ENCODE measurements at regions not wholly inside any gene's neighbourhood (a gene's known extent, or its start where the extent isn't known, plus 50 kb on each side); places are given as distances from the start of the nearest gene placed in this dataset.
"Not testable (repeated sequence)": the region's sequence is repeated elsewhere in the genome, so short reads cannot be mapped to it uniquely, and the experiment has no call there.

DNA sequence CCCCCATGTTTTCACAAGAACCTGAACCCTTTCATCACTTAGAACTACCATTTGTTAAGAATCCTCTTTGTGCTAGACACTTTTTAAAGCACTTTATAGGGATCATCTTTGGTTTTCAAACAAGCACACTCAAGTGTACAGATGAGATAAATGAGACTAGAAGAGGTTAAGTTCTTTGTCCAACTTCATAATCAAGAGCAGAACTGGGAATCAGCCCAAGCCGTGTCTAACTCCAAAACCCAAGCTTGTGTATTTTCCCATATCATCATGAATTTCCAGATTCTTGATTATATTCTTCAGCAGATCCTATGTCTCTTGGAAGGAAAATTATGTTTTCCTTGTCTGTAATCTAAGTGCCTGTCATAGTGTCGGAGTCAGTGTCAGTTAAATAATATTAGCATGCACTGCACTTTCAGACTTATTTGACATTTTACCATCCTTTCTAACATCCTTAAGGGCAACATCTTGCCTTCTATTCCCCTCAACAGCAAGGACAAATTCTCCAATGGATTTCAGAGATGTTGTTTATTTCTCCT, 123.0 kb upstream of the SETBP1 start:
- Histone ChIP-seq H3K27ac (ENCODE audit: low read depth, low read length) (no peak overlapping the region), H3K4me1 (ENCODE audit: control insufficient read depth, insufficient read depth, low read length, unreplicated experiment) (no peaks in the 10 kb centered on the region)

DNA sequence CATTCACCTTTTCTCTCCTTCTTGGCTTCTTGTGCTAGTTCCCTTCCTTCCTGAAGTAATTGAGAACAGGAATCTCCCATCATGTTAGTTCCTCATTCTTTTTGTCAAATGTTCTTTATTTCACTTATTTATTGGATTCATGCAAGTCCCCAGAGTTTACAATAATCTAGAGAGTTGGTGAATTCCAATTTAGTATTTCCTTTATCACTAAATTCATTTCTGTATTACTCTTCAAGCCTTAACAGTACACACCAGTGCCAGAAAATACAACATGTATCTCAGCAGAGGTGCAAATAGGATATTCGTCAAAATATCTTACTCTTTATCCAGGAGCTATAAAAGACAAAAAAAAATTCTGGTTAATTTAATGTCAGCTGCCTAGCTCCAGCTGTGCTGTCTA, 121.9 kb upstream of the SETBP1 start:
- Histone ChIP-seq H3K27me3 (ENCODE audit: insufficient read depth, low read length) (no peaks in the 10 kb centered on the region), H3K4me3 (ENCODE audit: low read depth, low read length) (no peak overlapping the region), H3K79me2 (ENCODE audit: control insufficient read depth, insufficient read depth, low read length, unreplicated experiment) (no peaks in the 10 kb centered on the region)

More for the DNA sequence above, 123.0 kb upstream of the SETBP1 start:
- H2AFZ ChIP-seq (ENCODE audit: low read length, unreplicated experiment), result no peak overlapping the region
- H3K27me3 ChIP-seq (ENCODE audit: insufficient read depth, low read length), result no peaks in the 10 kb centered on the region
- no peaks in the 10 kb centered on the region for H3K79me2 ChIP-seq (ENCODE audit: control insufficient read depth, insufficient read depth, low read length, unreplicated experiment)
- no peaks in the 10 kb centered on the region for H3K36me3 ChIP-seq (ENCODE audit: insufficient read depth, low read length)
- no peak overlapping the region for H3K4me3 ChIP-seq (ENCODE audit: low read depth, low read length)

DNA sequence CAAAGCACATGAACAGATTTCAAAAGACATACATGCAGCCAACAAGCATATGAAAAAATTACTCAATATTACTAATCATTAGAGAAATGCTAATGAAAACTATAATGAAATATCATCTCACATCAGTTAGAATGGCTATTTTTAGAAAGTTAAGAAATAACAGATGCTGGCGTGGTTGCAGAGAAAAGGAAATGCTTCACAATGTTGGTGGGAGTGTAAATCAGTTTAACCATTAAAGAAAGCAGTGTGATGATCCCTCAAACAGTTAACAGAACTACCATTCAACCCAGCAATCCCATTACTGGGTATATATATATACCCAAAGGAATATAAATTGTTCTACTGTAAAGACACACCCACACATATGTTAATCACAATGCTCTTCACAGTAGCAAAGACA, 117.7 kb upstream of the SETBP1 start:
- Histone ChIP-seq H3K79me2 (ENCODE audit: control insufficient read depth, insufficient read depth, low read length, unreplicated experiment) (no peaks in the 10 kb centered on the region), H3K4me3 (ENCODE audit: low read depth, low read length) (no peak overlapping the region), H3K27ac (ENCODE audit: low read depth, low read length) (no peak overlapping the region), H3K36me3 (ENCODE audit: insufficient read depth, low read length) (no peaks in the 10 kb centered on the region), H3K4me1 (ENCODE audit: control insufficient read depth, insufficient read depth, low read length, unreplicated experiment) (no peaks in the 10 kb centered on the region), H2AFZ (ENCODE audit: low read length, unreplicated experiment) (no peak overlapping the region), H3K27me3 (ENCODE audit: insufficient read depth, low read length) (no peaks in the 10 kb centered on the region)

More for the DNA sequence above, 121.9 kb upstream of the SETBP1 start:
- Histone ChIP-seq H3K27ac (ENCODE audit: low read depth, low read length) (no peak overlapping the region), H3K36me3 (ENCODE audit: insufficient read depth, low read length) (no peaks in the 10 kb centered on the region), H3K4me1 (ENCODE audit: control insufficient read depth, insufficient read depth, low read length, unreplicated experiment) (no peaks in the 10 kb centered on the region), H2AFZ (ENCODE audit: low read length, unreplicated experiment) (no peak overlapping the region)

DNA sequence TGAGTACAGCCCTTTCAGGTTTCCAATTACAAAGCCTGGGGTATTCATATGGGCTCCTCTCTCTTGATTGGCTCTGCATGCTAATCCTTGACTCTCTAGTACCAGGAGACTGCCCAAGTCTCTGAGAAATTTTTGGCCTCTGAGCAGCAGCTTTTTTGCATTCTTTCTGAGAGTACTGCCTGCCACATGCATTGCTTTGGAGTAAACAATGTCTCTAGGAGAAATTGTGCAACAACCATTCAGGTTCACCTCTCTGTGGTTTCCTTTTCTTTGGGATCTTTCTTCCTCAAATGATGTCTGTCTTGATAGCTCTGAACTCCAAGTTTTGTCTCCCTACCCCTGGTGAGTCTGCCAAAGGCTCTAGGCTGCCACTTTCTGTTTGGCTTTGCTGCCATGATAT, 115.8 kb upstream of the SETBP1 start:
- no peak overlapping the region for H3K27ac ChIP-seq (ENCODE audit: low read depth, low read length)
- H3K4me1 ChIP-seq (ENCODE audit: control insufficient read depth, insufficient read depth, low read length, unreplicated experiment), result no peaks in the 10 kb centered on the region
- H3K36me3 ChIP-seq (ENCODE audit: insufficient read depth, low read length), result no peaks in the 10 kb centered on the region
- H3K79me2 ChIP-seq (ENCODE audit: control insufficient read depth, insufficient read depth, low read length, unreplicated experiment), result no peaks in the 10 kb centered on the region
- H2AFZ ChIP-seq (ENCODE audit: low read length, unreplicated experiment), result no peak overlapping the region
- no peak overlapping the region for H3K4me3 ChIP-seq (ENCODE audit: low read depth, low read length)
- no peaks in the 10 kb centered on the region for H3K27me3 ChIP-seq (ENCODE audit: insufficient read depth, low read length)

DNA sequence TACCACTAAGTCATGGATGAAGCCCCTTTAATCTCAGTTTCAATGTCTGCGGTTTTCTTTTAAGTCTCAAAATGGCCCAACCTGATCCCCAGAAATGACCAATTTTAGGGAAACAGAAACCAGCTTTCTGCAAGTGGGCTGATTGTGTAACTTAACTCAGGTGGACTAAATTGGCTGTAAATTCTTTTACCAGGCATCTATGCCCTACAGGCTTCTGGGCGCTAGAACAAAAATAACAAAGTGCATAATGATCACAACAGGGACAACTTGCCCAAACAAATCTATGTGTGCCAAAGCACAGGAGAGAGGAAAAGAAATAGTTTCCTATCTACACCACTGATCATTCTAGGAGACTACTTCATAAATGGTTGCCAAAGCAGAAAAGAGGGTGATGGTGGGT, 112.3 kb upstream of the SETBP1 start:
- Histone ChIP-seq H3K4me1 (ENCODE audit: control insufficient read depth, insufficient read depth, low read length, unreplicated experiment) (no peaks in the 10 kb centered on the region), H2AFZ (ENCODE audit: low read length, unreplicated experiment) (no peak overlapping the region), H3K4me3 (ENCODE audit: low read depth, low read length) (no peak overlapping the region), H3K27ac (ENCODE audit: low read depth, low read length) (no peak overlapping the region), H3K27me3 (ENCODE audit: insufficient read depth, low read length) (no peaks in the 10 kb centered on the region), H3K36me3 (ENCODE audit: insufficient read depth, low read length) (no peaks in the 10 kb centered on the region), H3K79me2 (ENCODE audit: control insufficient read depth, insufficient read depth, low read length, unreplicated experiment) (no peaks in the 10 kb centered on the region)

DNA sequence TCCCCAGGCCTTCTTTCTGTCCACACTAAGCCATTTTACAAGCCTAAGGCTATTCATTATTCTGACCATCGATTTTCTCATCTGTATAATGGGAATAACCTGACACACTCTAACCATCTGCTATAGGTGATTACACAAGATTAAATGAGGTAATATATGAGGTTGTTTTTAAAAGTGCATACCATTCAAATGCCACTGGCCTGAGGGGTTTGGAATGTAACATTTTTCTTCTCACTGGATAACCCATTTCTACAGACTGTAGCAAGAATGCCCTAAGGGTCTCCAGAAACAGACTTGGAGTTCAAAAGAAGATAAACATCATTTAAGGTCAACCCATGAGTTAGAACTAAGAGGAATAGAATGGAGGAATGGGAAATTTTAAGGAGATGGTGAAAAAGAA, 111.7 kb upstream of the SETBP1 start:
- H3K4me3 ChIP-seq (ENCODE audit: low read depth, low read length), result no peak overlapping the region
- no peak overlapping the region for H3K27ac ChIP-seq (ENCODE audit: low read depth, low read length)
- H3K27me3 ChIP-seq (ENCODE audit: insufficient read depth, low read length), result no peaks in the 10 kb centered on the region
- H2AFZ ChIP-seq (ENCODE audit: low read length, unreplicated experiment), result no peak overlapping the region
- no peaks in the 10 kb centered on the region for H3K79me2 ChIP-seq (ENCODE audit: control insufficient read depth, insufficient read depth, low read length, unreplicated experiment)
- no peaks in the 10 kb centered on the region for H3K36me3 ChIP-seq (ENCODE audit: insufficient read depth, low read length)
- no peaks in the 10 kb centered on the region for H3K4me1 ChIP-seq (ENCODE audit: control insufficient read depth, insufficient read depth, low read length, unreplicated experiment)

DNA sequence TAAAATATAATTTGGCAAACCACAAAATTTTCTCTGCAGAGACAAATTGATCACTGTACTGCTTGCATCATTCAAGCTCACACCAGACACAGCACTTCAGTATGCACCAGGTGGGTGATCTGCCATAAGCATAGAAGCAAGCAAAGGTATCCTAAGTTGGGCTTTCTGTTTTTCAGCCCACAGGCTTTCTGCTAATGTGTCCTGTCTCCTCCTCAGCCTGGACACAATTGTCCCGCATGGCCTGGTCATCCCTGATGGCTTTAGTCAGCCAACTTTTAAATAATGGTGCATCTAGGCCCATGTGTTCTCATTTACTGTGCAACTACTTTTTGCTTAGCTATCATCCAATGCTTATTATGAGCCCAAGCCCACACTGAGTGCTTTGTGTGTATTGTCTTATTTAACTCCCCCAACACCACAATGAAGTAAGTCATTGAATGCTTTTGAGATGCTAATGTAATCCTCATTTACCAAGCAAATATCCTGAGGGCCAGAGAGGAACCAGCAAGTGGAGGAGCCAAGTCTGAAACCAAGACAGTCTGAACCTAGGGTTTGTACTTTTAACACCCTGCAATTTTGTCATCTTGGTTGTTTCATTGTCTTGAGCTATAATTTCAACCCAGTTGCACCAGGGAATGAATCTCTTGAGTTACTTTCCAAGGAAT, 111.2 kb upstream of the SETBP1 start:
- H3K79me2 ChIP-seq (ENCODE audit: control insufficient read depth, insufficient read depth, low read length, unreplicated experiment), result no peaks in the 10 kb centered on the region
- H3K4me1 ChIP-seq (ENCODE audit: control insufficient read depth, insufficient read depth, low read length, unreplicated experiment), result no peaks in the 10 kb centered on the region
- H3K27ac ChIP-seq (ENCODE audit: low read depth, low read length), result no peak overlapping the region
- H3K27me3 ChIP-seq (ENCODE audit: insufficient read depth, low read length), result no peaks in the 10 kb centered on the region
- H3K36me3 ChIP-seq (ENCODE audit: insufficient read depth, low read length), result no peaks in the 10 kb centered on the region
- no peak overlapping the region for H2AFZ ChIP-seq (ENCODE audit: low read length, unreplicated experiment)
- no peak overlapping the region for H3K4me3 ChIP-seq (ENCODE audit: low read depth, low read length)

DNA sequence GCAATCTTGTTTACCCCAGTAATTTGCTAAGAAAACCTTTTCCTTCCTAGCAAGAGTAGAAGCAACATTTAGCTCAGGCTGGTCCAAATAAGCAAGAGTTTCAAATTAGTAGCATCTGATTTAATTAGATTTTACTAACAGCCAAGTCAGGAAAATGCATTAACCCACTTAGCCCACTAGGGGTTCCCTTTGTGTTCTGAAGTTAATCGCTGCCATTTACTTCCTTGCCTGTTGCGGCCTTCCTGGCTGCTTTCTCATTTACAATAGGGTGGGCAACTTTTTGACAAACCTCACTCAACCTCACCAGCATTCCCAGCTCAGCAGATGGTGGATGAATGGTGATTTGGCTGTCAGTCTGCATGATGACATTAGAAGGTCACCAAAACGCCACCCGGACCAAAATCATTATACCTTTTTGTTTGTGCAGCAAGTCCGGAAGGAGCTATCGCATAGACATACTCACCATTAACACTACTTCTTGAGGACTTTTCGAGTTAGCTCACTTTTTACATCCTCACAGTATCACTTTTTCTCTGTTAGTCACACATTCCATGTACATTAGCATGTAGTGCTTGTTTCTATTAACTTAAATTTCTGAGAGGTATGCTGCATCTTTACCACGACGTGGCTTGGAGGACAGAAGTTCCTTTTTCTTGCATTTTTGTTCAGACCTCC, 101.5 kb upstream of the SETBP1 start:
- H3K36me3 ChIP-seq (ENCODE audit: insufficient read depth, low read length), result no peaks in the 10 kb centered on the region
- peaks cover 12% of the 10 kb centered on the region for H3K4me1 ChIP-seq (ENCODE audit: control insufficient read depth, insufficient read depth, low read length, unreplicated experiment)
- H2AFZ ChIP-seq (ENCODE audit: low read length, unreplicated experiment), result peak overlapping the region; percentile 53
- no peaks in the 10 kb centered on the region for H3K79me2 ChIP-seq (ENCODE audit: control insufficient read depth, insufficient read depth, low read length, unreplicated experiment)
- no peaks in the 10 kb centered on the region for H3K27me3 ChIP-seq (ENCODE audit: insufficient read depth, low read length)
- H3K4me3 ChIP-seq (ENCODE audit: low read depth, low read length), result peak overlapping the region; percentile 12; the same call in 1 of the 2 replicates
- H3K27ac ChIP-seq (ENCODE audit: low read depth, low read length), result peak overlapping the region; percentile 58

DNA sequence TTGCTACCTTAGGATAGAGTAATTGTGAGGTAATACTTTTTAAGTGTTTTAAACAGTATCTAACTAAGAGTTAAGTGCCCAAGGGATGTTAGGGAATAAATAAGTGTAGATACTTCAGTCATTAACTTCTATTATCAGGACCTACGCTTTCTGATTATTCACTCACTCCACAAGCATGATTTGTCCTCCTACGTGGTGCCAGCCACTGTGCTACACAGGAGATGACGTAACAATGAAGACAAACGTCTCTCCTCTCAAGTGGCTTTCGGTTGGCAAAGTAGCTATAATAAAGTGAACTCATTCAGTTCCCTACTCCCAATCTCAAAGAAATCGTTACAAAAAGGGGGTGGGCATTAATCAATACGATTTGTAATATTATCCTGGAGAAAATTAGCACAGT, 100.9 kb upstream of the SETBP1 start:
- peak overlapping the region; percentile 12; the same call in 1 of the 2 replicates for H3K4me3 ChIP-seq (ENCODE audit: low read depth, low read length)
- H3K27ac ChIP-seq (ENCODE audit: low read depth, low read length), result peak overlapping the region; percentile 58
- H2AFZ ChIP-seq (ENCODE audit: low read length, unreplicated experiment), result peak overlapping the region; percentile 53
- H3K27me3 ChIP-seq (ENCODE audit: insufficient read depth, low read length), result no peaks in the 10 kb centered on the region
- peaks cover 12% of the 10 kb centered on the region for H3K4me1 ChIP-seq (ENCODE audit: control insufficient read depth, insufficient read depth, low read length, unreplicated experiment)
- no peaks in the 10 kb centered on the region for H3K79me2 ChIP-seq (ENCODE audit: control insufficient read depth, insufficient read depth, low read length, unreplicated experiment)
- no peaks in the 10 kb centered on the region for H3K36me3 ChIP-seq (ENCODE audit: insufficient read depth, low read length)

DNA sequence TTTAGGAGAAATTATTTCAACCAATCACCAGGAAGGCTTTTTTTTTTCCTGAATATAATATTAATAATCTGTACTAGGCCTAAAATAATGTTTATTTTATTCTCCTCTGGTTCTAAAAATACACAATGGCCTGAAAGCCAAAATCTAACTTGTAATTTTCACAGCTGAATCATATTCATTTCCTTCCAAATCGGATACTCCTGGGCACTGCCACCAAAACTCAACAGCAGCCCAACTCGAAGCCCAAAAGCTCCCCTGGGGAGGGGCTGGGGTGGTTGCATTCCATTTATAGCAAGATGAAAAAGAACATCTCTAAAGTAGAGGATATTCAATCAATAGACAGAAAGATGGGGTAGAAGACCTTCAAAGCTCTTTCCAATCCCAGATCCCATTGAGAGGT, 100.5 kb upstream of the SETBP1 start:
- no peak overlapping the region for H3K4me3 ChIP-seq (ENCODE audit: low read depth, low read length)
- H3K36me3 ChIP-seq (ENCODE audit: insufficient read depth, low read length), result no peaks in the 10 kb centered on the region
- H3K79me2 ChIP-seq (ENCODE audit: control insufficient read depth, insufficient read depth, low read length, unreplicated experiment), result no peaks in the 10 kb centered on the region
- peaks cover 12% of the 10 kb centered on the region for H3K4me1 ChIP-seq (ENCODE audit: control insufficient read depth, insufficient read depth, low read length, unreplicated experiment)
- no peak overlapping the region for H2AFZ ChIP-seq (ENCODE audit: low read length, unreplicated experiment)
- peak overlapping the region; percentile 58; the same call in 1 of the 2 replicates for H3K27ac ChIP-seq (ENCODE audit: low read depth, low read length)
- no peaks in the 10 kb centered on the region for H3K27me3 ChIP-seq (ENCODE audit: insufficient read depth, low read length)

DNA sequence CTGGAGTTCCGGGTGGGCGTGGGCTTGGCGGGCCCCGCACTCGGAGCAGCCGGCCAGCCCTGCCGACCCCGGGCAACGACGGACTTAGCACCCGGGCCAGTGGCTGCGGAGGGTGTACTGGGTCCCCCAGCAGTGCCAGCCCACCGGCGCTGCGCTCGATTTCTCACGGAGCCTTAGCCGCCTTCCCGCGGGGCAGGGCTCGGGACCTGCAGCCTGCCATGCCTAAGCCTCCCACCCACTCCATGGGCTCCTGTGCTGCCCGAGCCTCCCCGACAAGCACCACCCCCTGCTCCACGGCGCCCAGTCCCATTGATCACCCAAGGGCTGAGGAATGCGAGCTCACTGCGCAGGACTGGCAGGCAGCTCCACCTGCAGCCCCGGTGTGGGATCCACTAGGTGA, 99.9 kb upstream of the SETBP1 start:
- not testable (repeated sequence) for H3K79me2 ChIP-seq (ENCODE audit: control insufficient read depth, insufficient read depth, low read length, unreplicated experiment); H3K4me3 ChIP-seq (ENCODE audit: low read depth, low read length); H3K36me3 ChIP-seq (ENCODE audit: insufficient read depth, low read length); H3K27me3 ChIP-seq (ENCODE audit: insufficient read depth, low read length); H3K27ac ChIP-seq (ENCODE audit: low read depth, low read length); H2AFZ ChIP-seq (ENCODE audit: low read length, unreplicated experiment)
- H3K4me1 ChIP-seq (ENCODE audit: control insufficient read depth, insufficient read depth, low read length, unreplicated experiment), result peaks cover 12% of the 10 kb centered on the region

All from ACC112 (cell line).